ENCODE measurements at regions not wholly inside any gene's neighbourhood (a gene's known extent, or its start where the extent isn't known, plus 50 kb on each side); places are given as distances from the start of the nearest gene placed in this dataset.

DNA sequence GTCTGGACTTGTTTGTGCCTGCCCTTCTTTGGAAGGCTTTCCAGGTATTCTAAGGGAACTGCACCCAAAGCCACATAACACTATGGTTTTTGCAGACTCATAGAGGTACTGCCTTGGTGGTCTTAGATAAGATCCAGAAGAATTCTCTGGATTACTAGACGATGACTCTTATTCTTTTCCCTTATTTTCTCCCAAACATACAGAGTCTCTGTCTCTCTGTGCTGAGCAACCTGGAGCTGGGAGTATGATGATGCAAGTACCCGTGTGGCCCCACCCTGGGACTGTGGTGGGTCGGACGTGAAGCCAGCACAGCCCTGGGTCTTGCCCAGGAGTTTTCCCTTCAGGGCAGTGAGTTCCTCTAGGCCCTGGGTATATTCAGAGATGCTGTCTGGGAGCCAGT lies 1342.4 kb upstream of the TENM3 start:
- TF ChIP-seq CTCF (IDR thresholded peaks at IDR 0.05; ENCODE audit: low read length) (no peak), EZH2 (optimal IDR thresholded peaks at IDR 0.05; ENCODE audit: low read depth, low read length) (no peak)

Measured in MM.1S (cell line).